ENCODE measurements at regions not wholly inside any gene's neighbourhood (a gene's known extent, or its start where the extent isn't known, plus 50 kb on each side); places are given as distances from the start of the nearest gene placed in this dataset.
"Not testable (repeated sequence)": the region's sequence is repeated elsewhere in the genome, so short reads cannot be mapped to it uniquely, and the experiment has no call there.

GRCh38 chr4:161329852-161330251 is 833.9 kb downstream of the FSTL5 start:
- DNase-seq = no peak

- no peak for DNase-seq
These were observed 842.1 kb downstream of the FSTL5 start for GRCh38 chr4:161321706-161322105.

- peak; percentile 18 for DNase-seq
These were observed 843.4 kb downstream of the FSTL5 start for GRCh38 chr4:161320377-161320776.

- DNase-seq = no peak
These were observed 846.8 kb downstream of the FSTL5 start for GRCh38 chr4:161317000-161317399.

GRCh38 chr4:161314371-161314770 is 849.4 kb downstream of the FSTL5 start:
- DNase-seq = no peak

GRCh38 chr4:161303551-161303950 is 860.2 kb downstream of the FSTL5 start:
- no peak for DNase-seq

GRCh38 chr4:161291222-161291621 is 872.6 kb downstream of the FSTL5 start:
- DNase-seq = no peak

GRCh38 chr4:161287678-161288352 is 876.0 kb downstream of the FSTL5 start:
- no peak for DNase-seq

GRCh38 chr4:161285461-161285860 is 878.3 kb downstream of the FSTL5 start:
- no peak for DNase-seq

GRCh38 chr4:161280929-161281328 is 882.9 kb downstream of the FSTL5 start:
- DNase-seq = no peak

- DNase-seq = no peak
These were observed 884.7 kb downstream of the FSTL5 start for GRCh38 chr4:161279095-161279494.

GRCh38 chr4:161277150-161277787 is 886.5 kb downstream of the FSTL5 start:
- not testable (repeated sequence) for DNase-seq

GRCh38 chr4:161273607-161274006 is 890.2 kb downstream of the FSTL5 start:
- DNase-seq = no peak

- DNase-seq = no peak
These were observed 903.0 kb downstream of the FSTL5 start for GRCh38 chr4:161260819-161261218.

- no peak for DNase-seq
These were observed 907.1 kb downstream of the FSTL5 start for GRCh38 chr4:161256716-161257115.

- no peak for DNase-seq
These were observed 907.6 kb downstream of the FSTL5 start for GRCh38 chr4:161256172-161256571.

GRCh38 chr4:161254375-161254774 is 909.4 kb downstream of the FSTL5 start:
- no peak for DNase-seq

GRCh38 chr4:161252520-161253141 is 911.2 kb downstream of the FSTL5 start:
- DNase-seq = no peak

GRCh38 chr4:161249779-161250440 is 913.9 kb downstream of the FSTL5 start:
- DNase-seq = no peak

GRCh38 chr4:161248880-161249279 is 914.9 kb downstream of the FSTL5 start:
- no peak for DNase-seq

- DNase-seq = no peak
These were observed 916.0 kb downstream of the FSTL5 start for GRCh38 chr4:161247831-161248230.

GRCh38 chr4:161238033-161238432 is 925.8 kb downstream of the FSTL5 start:
- DNase-seq = no peak

GRCh38 chr4:161237495-161237894 is 926.3 kb downstream of the FSTL5 start:
- no peak for DNase-seq

- no peak for DNase-seq
These were observed 938.5 kb downstream of the FSTL5 start for GRCh38 chr4:161225327-161225726.
